ENCODE measurements at regions not wholly inside any gene's neighbourhood (a gene's known extent, or its start where the extent isn't known, plus 50 kb on each side); places are given as distances from the start of the nearest gene placed in this dataset.

GRCh38 chr2:8324164-8324856 is 357.5 kb upstream of the ID2 start:
- H3K4me2 ChIP-seq (ENCODE audit: insufficient read depth, low read length, poor library complexity, severe bottlenecking), result no peak overlapping the region
- no peak overlapping the region for H3K23ac ChIP-seq (ENCODE audit: low read depth, low read length, poor library complexity)
- no peak overlapping the region for H2BK5ac ChIP-seq (ENCODE audit: low read length)
- no peak overlapping the region for H3K4ac ChIP-seq (ENCODE audit: low read length)
- H4K91ac ChIP-seq (ENCODE audit: low read depth, low read length, poor library complexity), result no peak overlapping the region
- no peak overlapping the region for H3K27ac ChIP-seq (replicated peaks; ENCODE audit: low read length)
- H3K36me3 ChIP-seq (replicated peaks in 1 of 2; ENCODE audit: control insufficient read depth in 2 of 2, insufficient read depth in 2 of 2, low read length in 2 of 2), result no peaks in the 10 kb centered on the region
- WGBS, 2 donors (ENCODE audit: extremely low coverage in 2 of 2, insufficient read length in 2 of 2, insufficient replicate concordance in 1 of 2), result no CpG with 5 or more reads among the region's 11 CpGs
- no peaks in the 10 kb centered on the region for H3K79me1 ChIP-seq (ENCODE audit: low read depth, low read length)
- no peak overlapping the region for H3K14ac ChIP-seq (ENCODE audit: low read length)
- peaks cover 2 to 3% of the 10 kb centered on the region in 2 donors for H3K4me1 ChIP-seq (ENCODE audit: control insufficient read depth in 2 of 2, insufficient read depth in 1 of 2, low read depth in 1 of 2, low read length in 2 of 2)
- H2BK15ac ChIP-seq (ENCODE audit: low read length), result no peak overlapping the region
- DNase-seq (ENCODE audit: low spot score), result no peak
- H2BK12ac ChIP-seq (ENCODE audit: low read length), result no peak overlapping the region
- no peaks in the 10 kb centered on the region for H3K27me3 ChIP-seq (ENCODE audit: control insufficient read depth in 3 of 3, insufficient read depth in 3 of 3, low read depth in 1 of 3, low read length in 3 of 3)
- H4K8ac ChIP-seq (ENCODE audit: low read depth, low read length), result no peak overlapping the region
- H2AK5ac ChIP-seq (ENCODE audit: low read depth, low read length), result no peak overlapping the region
- no peak overlapping the region for H3K4me3 ChIP-seq (ENCODE audit: low read length in 2 of 2)
- H3K18ac ChIP-seq (ENCODE audit: low read length), result no peak overlapping the region
- no peak overlapping the region for H3K9ac ChIP-seq (ENCODE audit: low read depth, low read length, poor library complexity)
- peak overlapping the region; percentile 41 for H2AFZ ChIP-seq (ENCODE audit: low read length)
- H2BK120ac ChIP-seq (ENCODE audit: low read depth, low read length), result no peak overlapping the region
- H3K9me3 ChIP-seq (replicated peaks in 1 of 2; ENCODE audit: control insufficient read depth in 2 of 2, insufficient read depth in 1 of 2, low read depth in 1 of 2, low read length in 2 of 2), result no peaks in the 10 kb centered on the region

GRCh38 chr2:8324901-8325300 is 357.0 kb upstream of the ID2 start:
- H3K4me2 ChIP-seq (ENCODE audit: insufficient read depth, low read length, poor library complexity, severe bottlenecking), result no peak overlapping the region
- no peak overlapping the region for H3K27ac ChIP-seq (replicated peaks; ENCODE audit: low read length)
- no peak overlapping the region for H2BK5ac ChIP-seq (ENCODE audit: low read length)
- no peak for DNase-seq (ENCODE audit: low spot score)
- no peaks in the 10 kb centered on the region for H3K27me3 ChIP-seq (ENCODE audit: control insufficient read depth in 3 of 3, insufficient read depth in 3 of 3, low read depth in 1 of 3, low read length in 3 of 3)
- no peaks in the 10 kb centered on the region for H3K36me3 ChIP-seq (replicated peaks in 1 of 2; ENCODE audit: control insufficient read depth in 2 of 2, insufficient read depth in 2 of 2, low read length in 2 of 2)
- no peak overlapping the region for H2BK120ac ChIP-seq (ENCODE audit: low read depth, low read length)
- no peak overlapping the region for H3K23ac ChIP-seq (ENCODE audit: low read depth, low read length, poor library complexity)
- H3K9ac ChIP-seq (ENCODE audit: low read depth, low read length, poor library complexity), result no peak overlapping the region
- H3K4me1 ChIP-seq (ENCODE audit: control insufficient read depth in 2 of 2, insufficient read depth in 1 of 2, low read depth in 1 of 2, low read length in 2 of 2), result peaks cover 2 to 3% of the 10 kb centered on the region in 2 donors
- H2BK15ac ChIP-seq (ENCODE audit: low read length), result no peak overlapping the region
- no peak overlapping the region for H4K8ac ChIP-seq (ENCODE audit: low read depth, low read length)
- H2AFZ ChIP-seq (ENCODE audit: low read length), result peak overlapping the region; percentile 41
- no peak overlapping the region for H3K14ac ChIP-seq (ENCODE audit: low read length)
- no peak overlapping the region for H2AK5ac ChIP-seq (ENCODE audit: low read depth, low read length)
- H3K4me3 ChIP-seq (ENCODE audit: low read length in 2 of 2), result no peak overlapping the region
- H3K4ac ChIP-seq (ENCODE audit: low read length), result no peak overlapping the region
- H4K91ac ChIP-seq (ENCODE audit: low read depth, low read length, poor library complexity), result no peak overlapping the region
- no peaks in the 10 kb centered on the region for H3K9me3 ChIP-seq (replicated peaks in 1 of 2; ENCODE audit: control insufficient read depth in 2 of 2, insufficient read depth in 1 of 2, low read depth in 1 of 2, low read length in 2 of 2)
- no CpG with 5 or more reads among the region's 5 CpGs for WGBS, 2 donors (ENCODE audit: extremely low coverage in 2 of 2, insufficient read length in 2 of 2, insufficient replicate concordance in 1 of 2)
- H2BK12ac ChIP-seq (ENCODE audit: low read length), result no peak overlapping the region
- H3K18ac ChIP-seq (ENCODE audit: low read length), result no peak overlapping the region
- no peaks in the 10 kb centered on the region for H3K79me1 ChIP-seq (ENCODE audit: low read depth, low read length)

- Histone ChIP-seq H3K9ac (ENCODE audit: low read depth, low read length, poor library complexity) (no peak overlapping the region), H3K4me3 (ENCODE audit: low read length in 2 of 2) (no peak overlapping the region), H3K18ac (ENCODE audit: low read length) (peak overlapping the region; percentile 74), H3K4me1 (ENCODE audit: control insufficient read depth in 2 of 2, insufficient read depth in 1 of 2, low read depth in 1 of 2, low read length in 2 of 2) (peaks cover 3 to 4% of the 10 kb centered on the region in 2 donors), H3K14ac (ENCODE audit: low read length) (no peak overlapping the region), H3K27me3 (ENCODE audit: control insufficient read depth in 3 of 3, insufficient read depth in 3 of 3, low read depth in 1 of 3, low read length in 3 of 3) (no peaks in the 10 kb centered on the region), H2BK15ac (ENCODE audit: low read length) (peak overlapping the region; percentile 63), H2BK5ac (ENCODE audit: low read length) (peak overlapping the region; percentile 7), H3K9me3 (replicated peaks in 1 of 2; ENCODE audit: control insufficient read depth in 2 of 2, insufficient read depth in 1 of 2, low read depth in 1 of 2, low read length in 2 of 2) (no peaks in the 10 kb centered on the region), H2BK12ac (ENCODE audit: low read length) (peak overlapping the region; percentile 85), H3K36me3 (replicated peaks in 1 of 2; ENCODE audit: control insufficient read depth in 2 of 2, insufficient read depth in 2 of 2, low read length in 2 of 2) (no peaks in the 10 kb centered on the region), H3K27ac (replicated peaks; ENCODE audit: low read length) (no peak overlapping the region), H2AK5ac (ENCODE audit: low read depth, low read length) (peak overlapping the region; percentile 70), H3K4me2 (ENCODE audit: insufficient read depth, low read length, poor library complexity, severe bottlenecking) (no peak overlapping the region), H3K23ac (ENCODE audit: low read depth, low read length, poor library complexity) (no peak overlapping the region), H2BK120ac (ENCODE audit: low read depth, low read length) (no peak overlapping the region), H3K4ac (ENCODE audit: low read length) (no peak overlapping the region), H2AFZ (ENCODE audit: low read length) (no peak overlapping the region), H4K91ac (ENCODE audit: low read depth, low read length, poor library complexity) (no peak overlapping the region), H3K79me1 (ENCODE audit: low read depth, low read length) (no peaks in the 10 kb centered on the region), H4K8ac (ENCODE audit: low read depth, low read length) (no peak overlapping the region)
- WGBS, 2 donors (ENCODE audit: extremely low coverage in 2 of 2, insufficient read length in 2 of 2, insufficient replicate concordance in 1 of 2), result no CpG with 5 or more reads among the region's 8 CpGs
- no peak for DNase-seq (ENCODE audit: low spot score)
Measured at GRCh38 chr2:8327371-8328100, 354.3 kb upstream of the ID2 start.

- Histone ChIP-seq H3K4ac (ENCODE audit: low read length) (no peak overlapping the region), H3K36me3 (replicated peaks in 1 of 2; ENCODE audit: control insufficient read depth in 2 of 2, insufficient read depth in 2 of 2, low read length in 2 of 2) (no peaks in the 10 kb centered on the region), H4K91ac (ENCODE audit: low read depth, low read length, poor library complexity) (peak overlapping the region; percentile 77), H3K18ac (ENCODE audit: low read length) (peak overlapping the region; percentile 83), H2BK15ac (ENCODE audit: low read length) (peak overlapping the region; percentile 63), H2AFZ (ENCODE audit: low read length) (no peak overlapping the region), H3K23ac (ENCODE audit: low read depth, low read length, poor library complexity) (no peak overlapping the region), H4K8ac (ENCODE audit: low read depth, low read length) (no peak overlapping the region), H3K9ac (ENCODE audit: low read depth, low read length, poor library complexity) (peak overlapping the region; percentile 2), H2AK5ac (ENCODE audit: low read depth, low read length) (peak overlapping the region; percentile 70), H3K4me2 (ENCODE audit: insufficient read depth, low read length, poor library complexity, severe bottlenecking) (no peak overlapping the region), H2BK5ac (ENCODE audit: low read length) (no peak overlapping the region), H3K4me1 (ENCODE audit: control insufficient read depth in 2 of 2, insufficient read depth in 1 of 2, low read depth in 1 of 2, low read length in 2 of 2) (peaks cover 0 to 4% of the 10 kb centered on the region in 2 donors), H3K27ac (replicated peaks; ENCODE audit: low read length) (no peak overlapping the region), H3K27me3 (ENCODE audit: control insufficient read depth in 3 of 3, insufficient read depth in 3 of 3, low read depth in 1 of 3, low read length in 3 of 3) (no peaks in the 10 kb centered on the region), H2BK12ac (ENCODE audit: low read length) (peak overlapping the region; percentile 85), H3K79me1 (ENCODE audit: low read depth, low read length) (no peaks in the 10 kb centered on the region), H3K9me3 (replicated peaks in 1 of 2; ENCODE audit: control insufficient read depth in 2 of 2, insufficient read depth in 1 of 2, low read depth in 1 of 2, low read length in 2 of 2) (no peaks in the 10 kb centered on the region), H2BK120ac (ENCODE audit: low read depth, low read length) (no peak overlapping the region), H3K14ac (ENCODE audit: low read length) (no peak overlapping the region), H3K4me3 (ENCODE audit: low read length in 2 of 2) (peak overlapping the region in 1 of 2 donors; percentile 17)
- no CpG with 5 or more reads among the region's 4 CpGs for WGBS, 2 donors (ENCODE audit: extremely low coverage in 2 of 2, insufficient read length in 2 of 2, insufficient replicate concordance in 1 of 2)
- DNase-seq (ENCODE audit: low spot score), result no peak
Measured at GRCh38 chr2:8328217-8328616, 353.6 kb upstream of the ID2 start.

Data from neuronal stem cell (in vitro differentiated cells).